ENCODE measurements at regions not wholly inside any gene's neighbourhood (a gene's known extent, or its start where the extent isn't known, plus 50 kb on each side); places are given as distances from the start of the nearest gene placed in this dataset.

- DNase-seq (ENCODE audit: low read depth): no peak
- H3K4me3 ChIP-seq (ENCODE audit: low read length): no peak overlapping the region
- no peak for TF ChIP-seq CTCF (conservative IDR thresholded peaks at IDR 0.05; ENCODE audit: low read length)
These were observed 111.4 kb downstream of the LUZP4 start for GRCh38 chrX:115400960-115401359.

- no peak overlapping the region for H3K4me3 ChIP-seq (ENCODE audit: low read length)
- no peak for DNase-seq (ENCODE audit: low read depth)
- no peak for TF ChIP-seq CTCF (conservative IDR thresholded peaks at IDR 0.05; ENCODE audit: low read length)
These were observed 112.8 kb downstream of the LUZP4 start for GRCh38 chrX:115402299-115402698.

GRCh38 chrX:115408771-115409400 lies 119.4 kb downstream of the LUZP4 start:
- peak; percentile 34 for DNase-seq (ENCODE audit: low read depth)
- no peak for TF ChIP-seq CTCF (conservative IDR thresholded peaks at IDR 0.05; ENCODE audit: low read length)
- no peak overlapping the region for H3K4me3 ChIP-seq (ENCODE audit: low read length)

- DNase-seq (ENCODE audit: low read depth): no peak
- H3K4me3 ChIP-seq (ENCODE audit: low read length): no peak overlapping the region
These were observed 120.0 kb downstream of the LUZP4 start for GRCh38 chrX:115409551-115409950.

GRCh38 chrX:115410731-115411428 lies 121.4 kb downstream of the LUZP4 start:
- no peak for DNase-seq (ENCODE audit: low read depth)
- no peak for TF ChIP-seq CTCF (conservative IDR thresholded peaks at IDR 0.05; ENCODE audit: low read length)

More at GRCh38 chrX:115409551-115409950, 120.0 kb downstream of the LUZP4 start:
- TF ChIP-seq CTCF (conservative IDR thresholded peaks at IDR 0.05; ENCODE audit: low read length): no peak

GRCh38 chrX:115413246-115413878 lies 123.8 kb downstream of the LUZP4 start:
- no peak for DNase-seq (ENCODE audit: low read depth)
- H3K4me3 ChIP-seq (ENCODE audit: low read length): no peak overlapping the region
- TF ChIP-seq CTCF (conservative IDR thresholded peaks at IDR 0.05; ENCODE audit: low read length): no peak

More at GRCh38 chrX:115410731-115411428, 121.4 kb downstream of the LUZP4 start:
- H3K4me3 ChIP-seq (ENCODE audit: low read length): no peak overlapping the region

Measured in AG10803 (cell line).